HG02840 (cell line): ENCODE measurements at regions not wholly inside any gene's neighbourhood (a gene's known extent, or its start where the extent isn't known, plus 50 kb on each side); places are given as distances from the start of the nearest gene placed in this dataset.
"Not testable (repeated sequence)": the region's sequence is repeated elsewhere in the genome, so short reads cannot be mapped to it uniquely, and the experiment has no call there.

Experiments used
- ATAC-seq: cut with Tn5 transposase; IDR thresholded peaks from one replicate; pipeline ENCODE4 v1.9.1; 2021; ENCODE audit warnings: mild to moderate bottlenecking, moderate library complexity, moderate number of reproducible peaks; ENCODE audit not compliant: unreplicated experiment, low FRiP score

GRCh38 chr12:124676714-124677462 lies 109.5 kb upstream of the NCOR2 start:
- no peak for ATAC-seq

GRCh38 chr12:124675881-124676713 lies 108.7 kb upstream of the NCOR2 start:
- no peak for ATAC-seq

GRCh38 chr12:124674937-124675336 lies 107.5 kb upstream of the NCOR2 start:
- ATAC-seq = no peak

GRCh38 chr12:124673801-124674617 lies 106.6 kb upstream of the NCOR2 start:
- no peak for ATAC-seq

- ATAC-seq = not testable (repeated sequence)
Measured at GRCh38 chr12:124669271-124669721, 101.9 kb upstream of the NCOR2 start.

GRCh38 chr12:124668602-124669001 lies 101.2 kb upstream of the NCOR2 start:
- no peak for ATAC-seq

- no peak for ATAC-seq
Measured at GRCh38 chr12:124667506-124668326, 100.3 kb upstream of the NCOR2 start.

- ATAC-seq = no peak
Measured at GRCh38 chr12:124666722-124667259, 99.4 kb upstream of the NCOR2 start.

GRCh38 chr12:124665511-124665910 lies 98.1 kb upstream of the NCOR2 start:
- ATAC-seq = no peak

- ATAC-seq = no peak
Measured at GRCh38 chr12:124664395-124665111, 97.1 kb upstream of the NCOR2 start.

- no peak for ATAC-seq
Measured at GRCh38 chr12:124663771-124664366, 96.5 kb upstream of the NCOR2 start.

GRCh38 chr12:124663206-124663605 lies 95.8 kb upstream of the NCOR2 start:
- ATAC-seq = no peak

GRCh38 chr12:124661341-124661740 lies 93.9 kb upstream of the NCOR2 start:
- ATAC-seq = no peak

GRCh38 chr12:124660851-124661250 lies 93.4 kb upstream of the NCOR2 start:
- no peak for ATAC-seq

GRCh38 chr12:124658806-124659402 lies 91.5 kb upstream of the NCOR2 start:
- ATAC-seq = no peak

GRCh38 chr12:124658302-124658701 lies 90.9 kb upstream of the NCOR2 start:
- no peak for ATAC-seq

GRCh38 chr12:124656947-124657434 lies 89.6 kb upstream of the NCOR2 start:
- ATAC-seq = no peak
